GM12878 (cell line): ENCODE measurements at regions not wholly inside any gene's neighbourhood (a gene's known extent, or its start where the extent isn't known, plus 50 kb on each side); places are given as distances from the start of the nearest gene placed in this dataset.

Experiments used
- ATAC-seq: fragments of 200-7000 bp; cut with Tn5 transposase; 3 replicates; pipeline ENCODE4 v1.9.1; 2020; ENCODE audit warnings: mild to moderate bottlenecking, moderate library complexity
- BruUV-seq: library from RNA; stranded (reverse); fragments of 400-500 nt; replicated peaks from 2 replicates; lab custom pipeline; 2021; lab: Mats Ljungman, UMichigan
- CTCF ChIA-PET: fragments of 300-600 bp; sonication (Branson Sonifier 250); formaldehyde crosslinking; extraction: SDS; loops from one replicate; lab custom pipeline; 2021; ENCODE audit warnings: inconsistent platforms; lab: Yijun Ruan, JAX
- POLR2A ChIA-PET: fragments of 350-600 bp; formaldehyde crosslinking; extraction: SDS; loops from one replicate; lab custom pipeline; 2021; ENCODE audit warnings: inconsistent platforms; lab: Charles Lee
- RAD21 ChIA-PET: fragments of 300-600 bp; sonication (Branson Sonifier 250); formaldehyde crosslinking; loops from one replicate; lab custom pipeline; 2023; ENCODE audit warnings: antibody characterized with exemption; ENCODE audit not compliant: unreplicated experiment; lab: Charles Lee
- SMC1A ChIA-PET: fragments of 300-600 bp; sonication (Branson Sonifier 250); formaldehyde crosslinking; loops from one replicate; lab custom pipeline; 2023; ENCODE audit not compliant: unreplicated experiment, uncharacterized antibody; lab: Charles Lee
- DNase-seq: peaks from one replicate; pipeline ENCODE4 v3.0.0-alpha.2; 2011; ENCODE audit warnings: low read depth, low spot score
- FAIRE-seq: peaks from 3 replicates; lab custom pipeline; 2011; peaks lifted over from hg19 to GRCh38; lab: Jason Lieb, UNC
- H2AFZ ChIP-seq: 2 replicates; pipeline ENCODE4 v1.6.0; 2011; ENCODE audit warnings: low read depth, low read length, control low read depth; ENCODE audit not compliant: control insufficient read depth
- H3K27ac ChIP-seq: 2 replicates; pipeline ENCODE4 v1.5.1; 2011; ENCODE audit warnings: control low read depth; ENCODE audit not compliant: control insufficient read depth, insufficient read depth
- H3K27me3 ChIP-seq, 2 experiments: replicated peaks in 1 of 2; 2 replicates each; pipeline versions ENCODE4 v1.6.0 to v1.6.1; 2011; ENCODE audit warnings: low read length in 1 of 2; ENCODE audit not compliant: control insufficient read depth in 2 of 2, insufficient read depth in 2 of 2
- H3K36me3 ChIP-seq, 2 experiments: 2 replicates each; pipeline ENCODE4 v1.5.1; 2011; ENCODE audit warnings: low read length in 1 of 2; ENCODE audit not compliant: control insufficient read depth in 2 of 2, insufficient read depth in 2 of 2
- H3K4me1 ChIP-seq: 2 replicates; pipeline ENCODE4 v1.6.1; 2011; ENCODE audit warnings: mild to moderate bottlenecking, low read length, moderate library complexity, mixed read lengths; ENCODE audit not compliant: control insufficient read depth, insufficient read depth
- H3K4me2 ChIP-seq: 2 replicates; pipeline ENCODE4 v1.6.0; 2011; ENCODE audit warnings: control low read depth; ENCODE audit not compliant: control insufficient read depth, insufficient read depth
- H3K4me3 ChIP-seq: fragments of 200-600 bp; sonication (generic); 2 replicates; pipeline ENCODE4 v1.5.1; 2016
- H3K79me2 ChIP-seq: 2 replicates; pipeline ENCODE4 v1.6.0; 2011; ENCODE audit warnings: low read length; ENCODE audit not compliant: control insufficient read depth, insufficient read depth
- H3K9ac ChIP-seq: 2 replicates; pipeline ENCODE4 v1.8.0; 2011; ENCODE audit warnings: low read length, control low read depth, mixed read lengths; ENCODE audit not compliant: control insufficient read depth, insufficient read depth
- H3K9me3 ChIP-seq: replicated peaks from 3 replicates; pipeline ENCODE4 v1.5.1; 2011; ENCODE audit warnings: mild to moderate bottlenecking, low read length; ENCODE audit not compliant: control insufficient read depth, insufficient read depth
- H4K20me1 ChIP-seq: 2 replicates; pipeline ENCODE4 v1.6.0; 2011; ENCODE audit not compliant: control insufficient read depth, insufficient read depth
- ASH2L ChIP-seq: fragments of 300-600, 200-600 bp; sonication (generic); IDR thresholded peaks from 2 replicates; pipeline ENCODE4 v1.6.1; 2017; ENCODE audit warnings: low read depth, mild to moderate bottlenecking, borderline replicate concordance
- KAT2A ChIP-seq: conservative IDR thresholded peaks from 2 replicates; pipeline ENCODE4 v1.6.1; 2011; ENCODE audit warnings: low read depth, low read length; ENCODE audit not compliant: control insufficient read depth
- SMC3 ChIP-seq: IDR thresholded peaks from 2 replicates; pipeline ENCODE4 v1.6.1; 2011; ENCODE audit warnings: low read length, improper control_type of control experiment, borderline replicate concordance
- WGBS: methylation state at CpG from one replicate; pipeline ENCODE4 v1.1.6; 2016; ENCODE audit warnings: low lambda C conversion rate; ENCODE audit not compliant: insufficient replicate concordance, insufficient coverage; ENCODE audit errors: missing lambda C conversion rate; 5-methylcytosine and 5-hydroxymethylcytosine counted together
- in situ Hi-C: fragments of 300-500 bp; cut with MboI; formaldehyde crosslinking; loops from 9 replicates; pipeline ENCODE4 v1.14.3; 2018; ENCODE audit warnings: mixed read lengths
- intact Hi-C: fragments of 100-400 bp; cut with micrococcal nuclease; formaldehyde crosslinking; loops from one replicate; pipeline ENCODE4 v1.14.2; 2022; ENCODE audit not compliant: unreplicated experiment
- TF ChIP-seq, protein P1 (sequence below): fragments of 450-650 bp; IDR thresholded peaks from 2 replicates; pipeline ENCODE4 v1.6.1; 2017; ENCODE audit warnings: mild to moderate bottlenecking, moderate library complexity
- TF ChIP-seq, protein P2 (sequence below): IDR thresholded peaks from 2 replicates; pipeline ENCODE4 v1.6.1; 2011; ENCODE audit warnings: borderline replicate concordance, low read depth, mild to moderate bottlenecking, moderate library complexity, mixed read lengths, low read length; ENCODE audit not compliant: insufficient read depth; ENCODE audit errors: extremely low read length
- TF ChIP-seq, protein P3 (sequence below): fragments of 450-650 bp; formaldehyde crosslinking; IDR thresholded peaks from 2 replicates; pipeline ENCODE4 v1.5.0; 2022; ENCODE audit warnings: mild to moderate bottlenecking, missing genetic modification characterization
- TF ChIP-seq, protein P4 (sequence below): fragments of 450-650 bp; IDR thresholded peaks from 2 replicates; pipeline ENCODE4 v1.6.1; 2016; ENCODE audit warnings: mild to moderate bottlenecking

DNA sequence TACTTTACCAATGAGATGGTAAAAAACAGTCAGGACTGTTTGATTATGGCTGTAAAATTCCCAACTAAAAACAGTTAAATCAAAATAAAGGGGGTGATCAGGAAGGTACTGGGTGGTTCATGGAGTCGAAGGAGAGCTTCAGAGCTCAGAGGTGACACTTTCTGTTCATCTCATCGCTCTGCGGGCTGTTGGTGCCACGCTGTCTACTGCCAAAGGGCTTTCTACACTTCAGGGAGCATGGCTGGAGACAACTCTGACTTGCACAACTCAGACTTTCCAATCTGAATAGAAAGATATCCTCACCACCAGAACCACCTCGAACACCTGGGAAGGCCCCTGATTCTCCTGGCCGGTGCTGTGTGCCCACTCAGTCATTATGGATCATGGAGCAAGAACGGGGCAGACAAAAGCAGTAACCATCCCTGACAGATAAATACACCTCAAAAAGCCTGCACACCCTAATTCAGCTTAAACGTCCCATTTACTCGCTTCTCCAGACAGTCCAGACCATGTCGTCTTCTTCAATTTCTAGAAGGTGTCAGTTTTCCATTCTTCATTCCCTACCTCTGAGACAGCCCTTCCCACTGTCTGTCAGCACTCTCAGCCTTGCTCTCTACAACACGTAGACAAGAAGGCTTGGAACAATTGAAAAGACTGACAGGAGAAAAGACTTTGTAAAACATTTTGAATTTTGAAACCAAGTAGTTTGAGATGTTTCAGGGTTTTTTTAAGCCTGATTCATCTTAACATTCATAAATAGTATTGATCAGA is 348.7 kb upstream of the NFE2L3 start:
- ChIA-PET CTCF (no interaction called here), POLR2A (no interaction called here), SMC1A (no interaction called here), RAD21 (no interaction called here)
- H3K4me2 ChIP-seq = no peak overlapping the region
- no peaks in the 10 kb centered on the region for H3K36me3 ChIP-seq
- DNase-seq (no peak), FAIRE-seq (no peak), ATAC-seq (no peak)
- in situ Hi-C loops (no loop called here), intact Hi-C loops (no loop called here)
- peaks cover 0 to 2% of the 10 kb centered on the region in 2 experiments; a peak in 2 of 4 replicates for H3K27me3 ChIP-seq
- H3K27ac ChIP-seq = no peak overlapping the region
- H3K9ac ChIP-seq = no peak overlapping the region
- WGBS = 26% methylated on average over 11 of the region's 11 CpGs
- no peaks in the 10 kb centered on the region for H3K79me2 ChIP-seq
- no TSS peak for BruUV-seq
- no peaks in the 10 kb centered on the region for H4K20me1 ChIP-seq
- TF ChIP-seq KAT2A (no peak), ASH2L (no peak), SMC3 (no peak)
- TF ChIP-seq, protein P1, sequence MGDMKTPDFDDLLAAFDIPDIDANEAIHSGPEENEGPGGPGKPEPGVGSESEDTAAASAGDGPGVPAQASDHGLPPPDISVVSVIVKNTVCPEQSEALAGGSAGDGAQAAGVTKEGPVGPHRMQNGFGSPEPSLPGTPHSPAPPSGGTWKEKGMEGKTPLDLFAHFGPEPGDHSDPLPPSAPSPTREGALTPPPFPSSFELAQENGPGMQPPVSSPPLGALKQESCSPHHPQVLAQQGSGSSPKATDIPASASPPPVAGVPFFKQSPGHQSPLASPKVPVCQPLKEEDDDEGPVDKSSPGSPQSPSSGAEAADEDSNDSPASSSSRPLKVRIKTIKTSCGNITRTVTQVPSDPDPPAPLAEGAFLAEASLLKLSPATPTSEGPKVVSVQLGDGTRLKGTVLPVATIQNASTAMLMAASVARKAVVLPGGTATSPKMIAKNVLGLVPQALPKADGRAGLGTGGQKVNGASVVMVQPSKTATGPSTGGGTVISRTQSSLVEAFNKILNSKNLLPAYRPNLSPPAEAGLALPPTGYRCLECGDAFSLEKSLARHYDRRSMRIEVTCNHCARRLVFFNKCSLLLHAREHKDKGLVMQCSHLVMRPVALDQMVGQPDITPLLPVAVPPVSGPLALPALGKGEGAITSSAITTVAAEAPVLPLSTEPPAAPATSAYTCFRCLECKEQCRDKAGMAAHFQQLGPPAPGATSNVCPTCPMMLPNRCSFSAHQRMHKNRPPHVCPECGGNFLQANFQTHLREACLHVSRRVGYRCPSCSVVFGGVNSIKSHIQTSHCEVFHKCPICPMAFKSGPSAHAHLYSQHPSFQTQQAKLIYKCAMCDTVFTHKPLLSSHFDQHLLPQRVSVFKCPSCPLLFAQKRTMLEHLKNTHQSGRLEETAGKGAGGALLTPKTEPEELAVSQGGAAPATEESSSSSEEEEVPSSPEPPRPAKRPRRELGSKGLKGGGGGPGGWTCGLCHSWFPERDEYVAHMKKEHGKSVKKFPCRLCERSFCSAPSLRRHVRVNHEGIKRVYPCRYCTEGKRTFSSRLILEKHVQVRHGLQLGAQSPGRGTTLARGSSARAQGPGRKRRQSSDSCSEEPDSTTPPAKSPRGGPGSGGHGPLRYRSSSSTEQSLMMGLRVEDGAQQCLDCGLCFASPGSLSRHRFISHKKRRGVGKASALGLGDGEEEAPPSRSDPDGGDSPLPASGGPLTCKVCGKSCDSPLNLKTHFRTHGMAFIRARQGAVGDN = no peak
- TF ChIP-seq, protein P2, sequence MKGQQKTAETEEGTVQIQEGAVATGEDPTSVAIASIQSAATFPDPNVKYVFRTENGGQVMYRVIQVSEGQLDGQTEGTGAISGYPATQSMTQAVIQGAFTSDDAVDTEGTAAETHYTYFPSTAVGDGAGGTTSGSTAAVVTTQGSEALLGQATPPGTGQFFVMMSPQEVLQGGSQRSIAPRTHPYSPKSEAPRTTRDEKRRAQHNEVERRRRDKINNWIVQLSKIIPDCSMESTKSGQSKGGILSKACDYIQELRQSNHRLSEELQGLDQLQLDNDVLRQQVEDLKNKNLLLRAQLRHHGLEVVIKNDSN = no peak
- TF ChIP-seq, protein P3, sequence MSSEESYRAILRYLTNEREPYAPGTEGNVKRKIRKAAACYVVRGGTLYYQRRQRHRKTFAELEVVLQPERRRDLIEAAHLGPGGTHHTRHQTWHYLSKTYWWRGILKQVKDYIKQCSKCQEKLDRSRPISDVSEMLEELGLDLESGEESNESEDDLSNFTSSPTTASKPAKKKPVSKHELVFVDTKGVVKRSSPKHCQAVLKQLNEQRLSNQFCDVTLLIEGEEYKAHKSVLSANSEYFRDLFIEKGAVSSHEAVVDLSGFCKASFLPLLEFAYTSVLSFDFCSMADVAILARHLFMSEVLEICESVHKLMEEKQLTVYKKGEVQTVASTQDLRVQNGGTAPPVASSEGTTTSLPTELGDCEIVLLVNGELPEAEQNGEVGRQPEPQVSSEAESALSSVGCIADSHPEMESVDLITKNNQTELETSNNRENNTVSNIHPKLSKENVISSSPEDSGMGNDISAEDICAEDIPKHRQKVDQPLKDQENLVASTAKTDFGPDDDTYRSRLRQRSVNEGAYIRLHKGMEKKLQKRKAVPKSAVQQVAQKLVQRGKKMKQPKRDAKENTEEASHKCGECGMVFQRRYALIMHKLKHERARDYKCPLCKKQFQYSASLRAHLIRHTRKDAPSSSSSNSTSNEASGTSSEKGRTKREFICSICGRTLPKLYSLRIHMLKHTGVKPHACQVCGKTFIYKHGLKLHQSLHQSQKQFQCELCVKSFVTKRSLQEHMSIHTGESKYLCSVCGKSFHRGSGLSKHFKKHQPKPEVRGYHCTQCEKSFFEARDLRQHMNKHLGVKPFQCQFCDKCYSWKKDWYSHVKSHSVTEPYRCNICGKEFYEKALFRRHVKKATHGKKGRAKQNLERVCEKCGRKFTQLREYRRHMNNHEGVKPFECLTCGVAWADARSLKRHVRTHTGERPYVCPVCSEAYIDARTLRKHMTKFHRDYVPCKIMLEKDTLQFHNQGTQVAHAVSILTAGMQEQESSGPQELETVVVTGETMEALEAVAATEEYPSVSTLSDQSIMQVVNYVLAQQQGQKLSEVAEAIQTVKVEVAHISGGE (CRISPR knock-in tag) = no peak
- TF ChIP-seq, protein P4, sequence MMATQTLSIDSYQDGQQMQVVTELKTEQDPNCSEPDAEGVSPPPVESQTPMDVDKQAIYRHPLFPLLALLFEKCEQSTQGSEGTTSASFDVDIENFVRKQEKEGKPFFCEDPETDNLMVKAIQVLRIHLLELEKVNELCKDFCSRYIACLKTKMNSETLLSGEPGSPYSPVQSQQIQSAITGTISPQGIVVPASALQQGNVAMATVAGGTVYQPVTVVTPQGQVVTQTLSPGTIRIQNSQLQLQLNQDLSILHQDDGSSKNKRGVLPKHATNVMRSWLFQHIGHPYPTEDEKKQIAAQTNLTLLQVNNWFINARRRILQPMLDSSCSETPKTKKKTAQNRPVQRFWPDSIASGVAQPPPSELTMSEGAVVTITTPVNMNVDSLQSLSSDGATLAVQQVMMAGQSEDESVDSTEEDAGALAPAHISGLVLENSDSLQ = no peak
- H3K4me3 ChIP-seq = no peak overlapping the region
- H3K4me1 ChIP-seq = no peaks in the 10 kb centered on the region
- H3K9me3 ChIP-seq = no peaks in the 10 kb centered on the region
- H2AFZ ChIP-seq = no peak overlapping the region
